HG03108 (cell line): ENCODE measurements at regions not wholly inside any gene's neighbourhood (a gene's known extent, or its start where the extent isn't known, plus 50 kb on each side); places are given as distances from the start of the nearest gene placed in this dataset.

ENCODE experiments used
- ATAC-seq: cut with Tn5 transposase; IDR thresholded peaks from one replicate; pipeline ENCODE4 v1.9.1; 2021; ENCODE audit warnings: moderate library complexity; ENCODE audit not compliant: unreplicated experiment

DNA sequence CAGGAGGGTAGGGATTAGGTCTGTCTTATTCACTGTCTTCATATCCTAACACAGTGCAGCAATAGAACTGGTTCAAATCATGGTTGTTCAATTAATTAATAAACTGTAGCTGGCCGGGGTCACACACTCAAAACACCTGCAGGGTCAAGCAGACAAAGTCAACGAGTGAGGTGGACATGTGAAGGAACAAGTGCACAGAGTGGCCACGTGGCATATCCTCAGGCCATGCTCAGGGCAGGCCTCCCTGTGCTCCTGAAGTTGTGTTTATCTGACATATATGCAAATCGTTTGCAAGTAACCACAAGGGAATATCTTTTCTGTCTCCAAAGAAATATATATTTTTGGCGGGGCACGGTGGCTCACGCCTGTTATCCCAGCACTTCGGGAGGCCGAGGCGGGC, 98.5 kb upstream of the ZMIZ1 start:
- no peak for ATAC-seq

DNA sequence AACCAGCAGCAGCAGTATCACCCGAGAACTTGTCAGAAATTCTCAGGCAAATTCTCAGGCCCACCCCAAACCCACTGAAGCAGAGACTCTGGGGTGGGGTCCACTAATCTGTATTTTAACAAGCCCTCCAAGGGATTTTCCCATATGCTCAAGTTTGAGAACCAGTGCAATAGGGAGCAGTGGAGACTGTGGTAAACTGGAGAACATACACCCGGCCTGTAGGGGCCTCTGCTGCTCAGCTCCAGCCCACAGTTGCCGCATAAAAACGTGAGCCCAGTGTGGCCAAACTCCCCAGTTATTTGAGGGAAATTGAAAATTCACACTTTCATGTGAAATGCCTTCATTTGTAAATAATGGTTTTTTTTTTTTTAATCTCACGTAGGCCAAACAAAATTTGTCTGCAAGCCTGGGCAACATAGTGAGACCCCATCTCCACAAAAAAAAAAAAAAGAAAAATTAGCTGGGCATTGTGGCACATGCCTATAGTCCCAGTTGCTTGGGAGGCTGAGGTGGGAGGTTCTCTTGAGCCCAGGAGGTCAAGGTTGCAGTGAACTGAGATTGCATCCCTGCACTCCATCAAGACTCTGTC, 97.6 kb upstream of the ZMIZ1 start:
- no peak for ATAC-seq

DNA sequence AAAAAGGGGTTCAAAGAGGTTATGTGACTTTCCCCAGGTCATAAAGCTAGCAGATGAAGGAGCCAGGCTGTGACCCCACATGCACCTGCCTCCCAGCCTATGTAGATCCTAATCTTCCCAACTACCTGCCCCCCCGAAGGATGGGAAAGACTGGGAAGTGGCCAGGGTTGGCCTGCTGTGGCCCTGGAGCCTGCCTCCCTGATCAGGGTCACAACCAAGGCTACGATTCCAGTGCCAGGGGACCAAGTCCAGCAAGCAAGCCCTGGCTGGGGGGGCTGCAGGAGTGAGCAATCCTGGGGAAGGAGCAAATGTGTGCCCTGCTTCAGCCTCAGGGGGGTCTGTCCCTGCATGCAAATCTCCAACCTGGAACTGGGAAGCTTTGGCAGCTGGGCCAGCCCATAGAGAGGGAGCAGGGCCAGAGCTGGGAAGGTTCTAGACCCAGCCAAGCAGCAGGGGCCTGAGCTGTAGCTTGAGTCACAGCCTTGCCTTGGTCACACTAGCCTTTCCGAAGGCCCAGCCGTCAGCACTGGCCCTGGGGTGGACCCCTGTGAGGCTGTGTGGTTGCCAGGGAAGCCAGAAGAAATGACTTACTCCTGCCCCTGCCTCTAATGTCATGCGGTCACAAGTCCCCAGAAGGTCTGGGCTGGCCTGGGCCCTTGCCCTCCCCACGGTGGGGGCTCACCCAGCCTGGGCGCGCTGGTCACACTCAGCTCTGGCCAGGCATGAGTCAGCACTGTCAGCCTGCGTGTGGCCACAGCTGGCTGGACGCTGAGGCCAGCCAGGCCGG, 96.4 kb upstream of the ZMIZ1 start:
- ATAC-seq = no peak

DNA sequence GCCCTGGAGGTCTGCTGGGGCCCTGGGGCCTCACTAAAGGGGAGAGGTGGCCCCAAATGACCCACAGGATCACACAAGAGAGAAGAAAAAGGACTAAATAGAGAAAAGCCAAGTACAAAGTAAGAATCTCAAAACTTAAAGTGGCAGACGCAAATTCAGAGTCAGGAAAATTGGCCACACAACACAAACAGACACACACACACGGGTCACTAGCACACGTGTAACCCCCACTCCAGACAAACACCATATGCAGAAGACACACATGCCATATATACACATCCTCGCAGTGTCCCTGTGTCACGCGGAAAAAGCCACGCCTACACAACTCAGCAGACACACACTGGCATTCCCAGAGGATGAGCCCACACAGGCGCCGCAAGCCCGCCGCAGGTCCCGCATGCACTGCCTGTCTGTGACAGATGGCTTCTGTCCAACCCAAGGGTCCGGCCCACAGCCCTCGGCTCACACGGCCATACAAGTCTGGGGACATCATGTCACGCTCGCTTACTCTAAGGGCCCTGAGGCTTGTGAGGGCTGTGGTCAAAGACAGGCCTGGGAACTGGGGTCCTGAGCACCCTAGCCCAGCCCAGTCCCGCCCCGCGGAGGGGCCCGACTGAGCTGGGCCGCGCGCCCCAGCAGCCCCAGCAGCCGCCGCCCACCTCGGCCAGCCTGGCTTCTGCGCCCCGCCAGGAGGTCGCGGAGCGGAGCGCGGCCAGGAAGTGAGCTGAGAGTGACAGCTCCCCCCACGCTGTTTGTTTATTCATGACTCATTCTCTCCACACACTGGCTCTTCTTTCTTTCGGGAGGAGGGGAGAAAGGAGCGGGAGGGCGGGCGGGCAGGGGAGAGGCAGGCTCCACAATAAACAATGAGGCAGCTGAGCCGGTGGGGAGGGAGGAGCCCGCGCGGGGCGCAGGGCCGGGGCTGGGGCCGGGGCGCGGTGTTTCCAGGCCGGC, 95.5 kb upstream of the ZMIZ1 start:
- ATAC-seq = peak; percentile 80

DNA sequence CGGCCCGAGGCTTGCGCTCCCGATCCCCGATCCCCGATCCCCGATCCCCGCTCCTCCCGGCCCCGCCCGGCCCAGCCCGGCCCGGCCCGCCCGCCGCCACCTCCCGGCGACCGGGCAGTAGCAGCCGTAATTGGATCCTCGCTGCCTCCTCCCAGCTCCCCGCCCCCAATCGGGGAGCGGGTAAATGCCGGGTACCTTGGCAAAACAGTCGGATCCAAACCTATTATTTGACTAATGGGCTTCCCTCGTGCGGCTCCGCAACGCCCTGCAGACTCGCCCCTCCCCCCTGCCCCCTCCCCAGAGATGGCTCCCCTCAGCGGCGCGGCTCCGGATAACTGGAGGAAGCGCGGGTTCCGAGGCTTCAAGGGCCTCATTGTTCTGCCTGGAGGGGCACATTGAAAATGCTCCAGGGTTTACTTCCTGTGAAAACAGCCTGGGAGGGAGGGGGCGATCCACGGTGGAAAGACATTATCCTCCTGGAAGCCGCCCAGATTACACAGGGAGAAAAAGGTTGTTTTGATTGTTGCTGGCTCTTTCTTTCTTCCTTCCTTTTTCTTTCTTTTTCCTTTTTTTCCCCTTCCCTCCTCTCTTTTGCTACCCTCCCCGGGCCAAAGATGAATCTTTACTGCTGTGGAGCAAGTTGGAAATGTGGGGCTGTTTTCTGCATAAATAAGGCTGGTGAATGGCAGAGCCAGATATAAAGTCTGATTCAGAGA, 94.7 kb upstream of the ZMIZ1 start:
- ATAC-seq = peak; percentile 30

DNA sequence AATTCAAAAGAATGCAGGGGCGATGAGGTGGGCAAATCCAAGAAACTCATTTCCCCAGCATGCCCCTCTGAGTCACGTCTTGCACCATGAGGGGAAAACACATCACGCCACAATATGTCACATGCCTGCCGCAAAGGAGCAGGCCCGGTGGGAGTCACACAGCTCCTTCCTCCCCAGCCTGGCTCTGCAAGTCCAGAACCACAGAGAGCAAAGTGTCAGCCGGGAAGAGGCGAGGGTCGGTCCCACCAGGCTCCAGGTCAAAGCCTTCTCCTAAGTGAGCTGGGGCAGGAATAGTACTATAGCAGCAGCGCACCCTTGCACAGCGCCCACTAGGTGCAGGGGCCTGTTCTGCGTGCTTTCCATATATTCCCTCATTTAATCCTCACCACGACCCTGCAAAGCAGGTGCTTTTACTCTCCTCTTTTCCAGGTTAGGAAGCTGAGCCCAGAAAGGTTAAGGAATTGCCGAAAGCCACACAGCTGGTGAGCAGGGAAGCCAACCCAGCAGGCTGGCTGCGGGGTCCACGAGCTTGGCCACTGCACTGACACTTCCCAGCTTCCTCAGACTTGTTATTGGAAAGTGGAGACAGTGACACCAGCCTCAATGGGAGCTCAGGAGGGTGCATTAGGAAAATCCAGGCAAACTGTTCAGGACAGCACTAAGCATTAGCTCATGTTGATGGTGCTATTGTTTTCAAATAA, 94.0 kb upstream of the ZMIZ1 start:
- no peak for ATAC-seq

DNA sequence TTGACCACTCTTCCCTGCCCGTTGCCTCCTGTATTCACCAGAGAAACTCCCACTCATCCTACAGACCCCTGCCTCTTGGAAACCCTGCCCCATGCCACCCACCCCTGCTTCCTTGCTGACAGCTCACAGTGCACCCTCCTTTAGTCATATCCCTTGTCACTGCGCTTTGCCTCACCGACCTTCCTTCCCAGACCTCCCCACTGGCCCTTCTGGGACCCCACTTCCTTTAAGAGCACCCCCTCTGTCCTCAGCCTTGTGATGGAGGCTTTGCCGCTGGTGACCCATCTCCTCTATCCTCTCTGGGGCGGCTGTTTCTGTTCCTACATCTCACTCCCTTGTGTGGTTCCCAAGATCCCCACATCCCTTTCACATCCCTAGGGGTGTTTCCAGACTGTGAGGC, 92.8 kb upstream of the ZMIZ1 start:
- ATAC-seq = no peak

DNA sequence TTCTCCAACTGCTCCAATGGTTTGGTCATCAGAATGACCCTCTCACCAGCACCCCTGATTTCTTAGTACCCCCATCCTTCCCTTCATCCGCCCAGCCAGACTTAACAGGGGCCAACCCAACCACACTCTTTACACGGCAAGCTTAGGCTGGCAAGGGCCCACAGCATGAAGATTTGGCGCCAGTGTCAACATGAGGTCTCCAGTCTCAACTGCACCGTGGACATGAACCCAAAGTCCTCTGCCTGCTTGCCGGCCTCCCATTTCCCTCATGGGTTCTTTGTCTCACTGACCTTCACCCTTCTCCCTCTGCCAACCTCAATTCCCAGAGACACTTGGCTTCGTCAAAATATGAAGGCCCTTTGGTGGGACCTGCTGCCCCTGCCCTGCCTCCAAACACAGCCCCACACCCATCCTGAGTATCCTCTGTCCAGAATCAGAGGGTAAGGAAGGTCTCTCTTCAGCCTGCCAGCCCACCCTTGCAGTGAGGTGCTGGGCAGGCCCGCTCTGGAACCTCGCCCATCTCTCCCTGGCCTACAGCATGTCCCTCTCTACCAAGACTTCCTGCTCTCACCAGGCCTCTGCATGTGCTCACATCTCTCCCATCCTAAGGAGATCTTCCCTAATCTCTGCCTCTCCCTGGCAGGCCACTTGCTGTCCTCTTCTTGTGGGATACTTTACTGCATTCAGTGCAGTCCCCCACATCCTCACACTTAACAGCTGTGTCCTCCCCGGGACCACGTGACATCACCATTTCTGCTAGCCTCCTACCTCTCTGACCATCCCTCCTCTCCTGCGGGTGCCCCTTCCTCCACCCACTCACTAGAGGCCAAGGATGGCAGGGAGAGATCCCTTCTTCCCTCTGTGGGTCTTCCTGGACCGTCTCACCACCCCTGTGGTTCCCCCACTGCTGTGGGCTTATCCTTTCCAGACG, 91.7 kb upstream of the ZMIZ1 start:
- ATAC-seq = no peak

DNA sequence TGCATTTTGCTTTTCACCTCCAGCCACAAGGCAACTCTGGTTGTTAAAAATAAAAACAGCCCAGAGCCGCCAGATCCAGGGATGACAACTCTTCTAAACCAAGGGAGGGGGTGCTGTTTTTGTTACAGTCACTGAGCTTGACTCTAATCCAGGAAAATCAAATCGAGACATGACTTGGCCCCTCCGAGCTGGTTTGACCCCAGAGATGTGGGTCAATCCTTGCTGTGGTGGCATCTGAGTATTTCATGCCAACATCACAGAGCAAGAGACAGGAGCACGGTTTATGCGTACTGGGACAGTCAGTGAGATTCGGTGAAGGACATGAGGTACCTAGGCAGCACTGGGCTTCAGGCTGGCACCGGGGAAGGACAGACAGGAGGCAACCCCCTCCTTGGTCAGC, 88.8 kb upstream of the ZMIZ1 start:
- ATAC-seq = no peak

DNA sequence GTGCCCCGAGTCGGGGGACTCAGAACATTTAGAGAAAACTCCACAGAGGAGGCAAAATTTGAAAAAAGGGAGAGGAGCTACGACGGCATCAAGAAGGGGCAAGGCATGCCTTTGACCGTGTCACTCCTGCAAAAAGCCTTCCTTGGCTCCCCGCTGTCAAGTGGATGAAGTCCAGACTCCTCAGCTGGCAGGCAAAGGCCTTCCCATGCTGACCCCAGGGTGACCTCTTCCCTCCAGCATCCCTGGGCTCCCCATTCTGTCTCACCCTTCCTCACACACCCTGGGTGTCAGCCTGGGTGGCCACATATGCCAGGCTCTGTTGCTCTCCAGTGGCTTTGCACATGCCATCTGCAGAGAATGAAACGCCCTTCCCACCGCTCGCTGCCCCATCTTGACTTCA, 88.4 kb upstream of the ZMIZ1 start:
- ATAC-seq = no peak

DNA sequence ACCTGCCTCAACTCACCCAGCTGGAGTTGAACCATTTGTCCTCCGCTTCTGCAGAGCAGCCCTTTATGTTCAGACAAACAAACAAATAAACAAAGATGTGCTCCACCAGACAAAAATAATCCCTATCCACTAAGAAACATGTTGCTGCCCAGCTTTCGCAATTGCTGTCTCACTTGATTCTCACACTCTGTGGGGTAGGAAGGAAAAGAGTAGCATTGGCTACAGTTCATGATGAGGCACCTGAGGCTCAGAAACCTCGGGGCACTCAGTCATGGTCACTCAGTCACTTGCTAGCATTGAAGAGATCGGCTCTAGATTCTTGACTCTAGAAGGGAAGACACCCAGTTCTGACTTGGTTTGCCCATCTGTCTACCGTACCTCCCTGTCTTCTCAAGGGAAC, 88.0 kb upstream of the ZMIZ1 start:
- ATAC-seq = no peak

DNA sequence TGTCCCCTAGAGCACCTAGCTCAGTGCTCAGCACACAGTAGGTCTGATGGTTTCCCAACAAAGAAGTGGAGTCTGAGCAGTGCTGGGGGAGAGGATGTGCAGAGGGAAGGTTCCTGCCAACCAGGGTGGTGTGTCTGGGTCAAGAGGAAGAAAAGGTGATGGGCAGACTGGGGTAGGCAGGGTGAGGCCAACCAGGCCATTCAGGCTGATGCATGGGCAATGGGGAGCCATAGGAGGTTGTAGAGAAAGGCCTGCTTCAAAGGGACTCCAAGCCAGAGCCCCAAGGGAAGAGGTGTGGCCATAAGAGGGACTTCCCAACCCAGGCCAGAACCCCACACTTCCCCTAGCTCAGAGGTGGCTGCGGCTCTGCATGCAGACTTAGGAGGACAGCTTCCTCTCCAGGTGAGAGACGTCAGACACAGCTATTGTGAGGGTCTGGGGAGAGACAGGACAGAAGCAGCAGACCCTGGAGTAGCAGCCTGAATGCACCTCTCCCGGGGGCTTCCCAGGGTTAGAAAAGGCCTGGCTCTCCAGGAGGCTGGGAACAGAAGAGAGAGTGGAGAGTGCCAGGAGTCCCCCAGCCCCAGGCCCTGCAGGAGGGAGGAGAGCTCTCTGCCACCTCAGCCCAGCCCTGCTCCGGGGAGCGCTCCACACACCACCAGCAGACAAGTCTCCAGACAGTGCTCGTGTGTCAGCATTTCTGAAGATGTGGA, 87.4 kb upstream of the ZMIZ1 start:
- ATAC-seq = peak; percentile 83

DNA sequence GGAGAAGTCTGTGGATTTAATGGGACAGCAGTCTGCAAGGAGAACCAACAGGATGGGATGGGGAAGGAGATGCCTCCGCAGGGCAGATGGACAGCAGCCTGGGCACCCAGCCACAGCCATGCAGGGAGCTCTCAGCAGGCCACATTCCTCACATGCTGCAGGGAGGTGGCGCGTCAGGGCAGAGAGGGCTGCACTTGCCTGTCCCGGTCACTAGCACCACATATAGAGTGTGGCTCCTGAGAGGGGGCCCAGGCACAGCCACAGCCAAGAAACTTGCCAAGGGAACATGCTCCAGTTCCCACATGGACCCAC, 86.8 kb upstream of the ZMIZ1 start:
- ATAC-seq = no peak

DNA sequence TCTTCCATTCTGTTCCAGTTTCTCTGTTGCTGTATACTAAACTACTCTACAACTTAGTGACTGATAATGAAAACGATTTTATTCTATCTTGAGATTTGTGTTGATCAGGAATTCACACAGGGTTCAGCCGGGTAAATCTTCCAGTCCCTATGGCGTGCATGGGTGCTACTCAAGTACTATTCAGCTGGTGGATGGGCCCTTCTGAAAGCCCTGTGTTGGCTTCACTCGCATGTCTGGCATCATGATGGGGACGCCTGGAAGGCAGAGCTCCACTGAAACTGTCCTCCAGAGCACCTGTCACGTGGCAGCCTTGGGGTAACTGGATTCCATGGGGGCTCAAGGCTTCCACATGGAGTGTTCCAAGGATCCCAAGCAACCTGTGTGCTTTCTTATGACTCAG, 86.0 kb upstream of the ZMIZ1 start:
- ATAC-seq = no peak

DNA sequence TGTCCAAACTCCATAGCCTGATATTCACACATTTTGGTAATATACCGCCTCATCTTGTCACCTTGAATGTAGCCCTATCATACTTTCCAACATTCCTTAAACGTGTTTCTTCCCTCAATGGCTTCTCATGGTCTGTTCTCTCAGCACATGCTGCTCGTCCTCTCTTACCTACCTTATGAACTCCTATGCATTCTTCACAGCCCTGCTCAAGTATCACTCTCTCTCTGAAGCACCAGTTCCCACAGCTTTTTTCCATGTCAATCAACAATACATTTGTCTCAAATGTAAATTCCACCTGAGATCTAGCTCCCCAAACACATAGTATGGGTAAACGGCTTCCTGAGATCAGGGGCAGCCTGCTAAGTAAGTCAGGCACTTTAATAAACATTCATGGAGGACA, 85.2 kb upstream of the ZMIZ1 start:
- ATAC-seq = no peak

DNA sequence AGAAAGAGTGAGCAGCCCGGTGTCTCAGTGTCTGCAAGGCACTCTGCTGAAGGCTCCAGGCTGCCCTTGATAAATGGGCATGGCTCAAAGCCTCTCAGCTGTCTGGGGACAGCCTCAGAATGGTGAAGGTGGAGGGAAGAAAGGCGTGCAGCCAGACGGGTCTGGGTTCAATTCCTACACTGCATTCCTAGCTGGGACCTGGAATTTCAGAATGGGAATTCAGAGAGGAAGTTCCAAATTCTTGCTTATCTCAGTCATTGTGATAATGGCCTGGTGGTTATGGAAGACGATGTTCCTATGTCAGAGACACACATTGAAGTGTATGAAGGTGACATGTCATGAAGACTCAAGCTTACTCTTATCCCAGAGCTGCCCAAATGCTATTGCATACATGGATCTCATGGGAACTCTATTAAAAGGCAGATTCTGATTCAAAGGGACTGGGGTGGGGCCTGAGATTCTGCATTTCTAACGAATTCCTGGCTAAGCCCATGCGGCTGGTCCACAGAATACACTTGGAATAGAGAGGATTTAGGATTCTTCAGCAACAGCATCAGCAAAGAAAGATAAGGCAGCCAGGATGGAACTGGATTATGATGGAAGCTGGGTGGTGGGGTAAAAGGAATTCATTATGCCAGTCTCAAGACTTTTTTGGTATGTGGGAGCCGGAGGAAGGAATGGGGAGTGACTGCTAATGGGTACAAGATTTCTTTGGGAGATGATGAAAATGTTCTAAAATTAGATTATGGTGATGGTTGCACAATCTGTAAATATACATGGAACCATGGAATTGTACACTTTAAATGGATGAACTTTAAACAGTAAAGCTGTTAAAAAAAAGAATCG, 82.6 kb upstream of the ZMIZ1 start:
- no peak for ATAC-seq

DNA sequence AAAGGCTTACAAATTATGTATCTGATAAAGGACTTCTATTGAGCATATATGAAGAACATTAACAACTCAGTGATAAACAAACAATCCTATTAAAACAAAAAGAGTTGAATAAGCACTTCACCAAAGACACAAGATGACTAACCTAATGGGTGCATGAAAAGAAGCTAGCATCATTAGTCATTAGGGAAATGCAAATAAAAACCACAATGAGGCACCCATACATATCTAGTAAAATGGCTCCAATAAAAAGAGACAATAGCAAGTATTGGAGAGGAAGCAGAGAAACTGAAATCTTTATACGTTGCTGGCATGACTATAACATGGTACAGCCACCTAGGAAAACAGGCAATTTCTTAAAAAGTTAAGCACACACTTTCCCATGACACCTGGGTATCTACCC, 77.6 kb upstream of the ZMIZ1 start:
- ATAC-seq = peak; percentile 52

DNA sequence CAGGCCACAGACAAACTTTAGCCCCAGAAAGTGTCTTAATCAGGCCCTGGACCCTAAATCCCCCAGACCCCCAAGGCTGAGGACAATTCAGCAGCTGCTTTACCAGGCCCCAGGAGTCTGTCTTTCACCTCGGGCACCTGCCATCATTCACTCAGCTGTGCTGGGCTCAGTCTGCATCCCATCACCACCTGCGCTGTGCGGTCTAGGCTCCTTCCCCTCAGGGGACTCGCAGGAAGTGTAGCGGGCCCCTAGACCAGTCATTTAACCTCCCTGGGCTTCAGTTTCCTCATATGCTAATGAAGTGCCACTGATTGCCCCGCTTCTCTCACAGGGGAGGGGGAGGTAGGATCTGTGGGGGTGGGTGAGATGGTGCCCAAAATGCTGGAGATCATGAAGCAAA, 76.4 kb upstream of the ZMIZ1 start:
- peak; percentile 79 for ATAC-seq
